ENCODE measurements at regions not wholly inside any gene's neighbourhood (a gene's known extent, or its start where the extent isn't known, plus 50 kb on each side); places are given as distances from the start of the nearest gene placed in this dataset.

GRCh38 chr19:33876192-33876591 is 79.5 kb downstream of the KCTD15 start:
- no peak for TF ChIP-seq POLR2AphosphoS5 (IDR thresholded peaks at IDR 0.05; ENCODE audit: low read depth, low read length)
- no peak for TF ChIP-seq TAF1 (IDR thresholded peaks at IDR 0.05; ENCODE audit: borderline replicate concordance, insufficient read depth, low read length)
- TF ChIP-seq, protein P1, sequence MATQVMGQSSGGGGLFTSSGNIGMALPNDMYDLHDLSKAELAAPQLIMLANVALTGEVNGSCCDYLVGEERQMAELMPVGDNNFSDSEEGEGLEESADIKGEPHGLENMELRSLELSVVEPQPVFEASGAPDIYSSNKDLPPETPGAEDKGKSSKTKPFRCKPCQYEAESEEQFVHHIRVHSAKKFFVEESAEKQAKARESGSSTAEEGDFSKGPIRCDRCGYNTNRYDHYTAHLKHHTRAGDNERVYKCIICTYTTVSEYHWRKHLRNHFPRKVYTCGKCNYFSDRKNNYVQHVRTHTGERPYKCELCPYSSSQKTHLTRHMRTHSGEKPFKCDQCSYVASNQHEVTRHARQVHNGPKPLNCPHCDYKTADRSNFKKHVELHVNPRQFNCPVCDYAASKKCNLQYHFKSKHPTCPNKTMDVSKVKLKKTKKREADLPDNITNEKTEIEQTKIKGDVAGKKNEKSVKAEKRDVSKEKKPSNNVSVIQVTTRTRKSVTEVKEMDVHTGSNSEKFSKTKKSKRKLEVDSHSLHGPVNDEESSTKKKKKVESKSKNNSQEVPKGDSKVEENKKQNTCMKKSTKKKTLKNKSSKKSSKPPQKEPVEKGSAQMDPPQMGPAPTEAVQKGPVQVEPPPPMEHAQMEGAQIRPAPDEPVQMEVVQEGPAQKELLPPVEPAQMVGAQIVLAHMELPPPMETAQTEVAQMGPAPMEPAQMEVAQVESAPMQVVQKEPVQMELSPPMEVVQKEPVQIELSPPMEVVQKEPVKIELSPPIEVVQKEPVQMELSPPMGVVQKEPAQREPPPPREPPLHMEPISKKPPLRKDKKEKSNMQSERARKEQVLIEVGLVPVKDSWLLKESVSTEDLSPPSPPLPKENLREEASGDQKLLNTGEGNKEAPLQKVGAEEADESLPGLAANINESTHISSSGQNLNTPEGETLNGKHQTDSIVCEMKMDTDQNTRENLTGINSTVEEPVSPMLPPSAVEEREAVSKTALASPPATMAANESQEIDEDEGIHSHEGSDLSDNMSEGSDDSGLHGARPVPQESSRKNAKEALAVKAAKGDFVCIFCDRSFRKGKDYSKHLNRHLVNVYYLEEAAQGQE (IDR thresholded peaks at IDR 0.05; ENCODE audit: insufficient read depth in 1 of 2, low read depth in 2 of 2, low read length in 2 of 2), result no peak
- TF ChIP-seq SIN3A (IDR thresholded peaks at IDR 0.05; ENCODE audit: borderline replicate concordance, insufficient read depth, low read length), result no peak
- no peak for TF ChIP-seq FOXP2 (optimal IDR thresholded peaks at IDR 0.05; ENCODE audit: borderline replicate concordance, extremely low read depth, extremely low read length, insufficient read depth)
